ENCODE measurements at regions not wholly inside any gene's neighbourhood (a gene's known extent, or its start where the extent isn't known, plus 50 kb on each side); places are given as distances from the start of the nearest gene placed in this dataset.

DNA sequence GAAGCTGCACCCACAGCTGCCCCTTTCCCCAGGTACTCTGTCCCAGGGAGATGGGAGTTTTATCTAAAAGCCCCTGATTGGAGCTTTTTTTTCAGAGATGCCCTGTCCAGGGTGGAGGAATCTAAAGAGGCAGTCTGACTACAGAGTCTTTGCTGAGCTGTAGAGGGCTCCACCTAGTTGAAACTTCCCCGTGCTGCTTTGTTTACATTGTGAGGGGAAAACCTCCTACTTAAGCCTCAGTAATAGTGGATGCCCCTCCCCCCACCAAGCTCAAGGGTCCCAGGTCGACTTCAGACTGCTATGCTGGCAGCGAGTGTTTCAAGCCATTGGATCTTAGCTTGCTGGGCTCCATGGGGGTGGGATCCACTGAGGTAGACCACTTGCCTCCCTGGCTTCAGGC is 470.1 kb upstream of the LARGE1 start:
- no peak overlapping the region for H3K27ac ChIP-seq
- TF ChIP-seq, protein P1, sequence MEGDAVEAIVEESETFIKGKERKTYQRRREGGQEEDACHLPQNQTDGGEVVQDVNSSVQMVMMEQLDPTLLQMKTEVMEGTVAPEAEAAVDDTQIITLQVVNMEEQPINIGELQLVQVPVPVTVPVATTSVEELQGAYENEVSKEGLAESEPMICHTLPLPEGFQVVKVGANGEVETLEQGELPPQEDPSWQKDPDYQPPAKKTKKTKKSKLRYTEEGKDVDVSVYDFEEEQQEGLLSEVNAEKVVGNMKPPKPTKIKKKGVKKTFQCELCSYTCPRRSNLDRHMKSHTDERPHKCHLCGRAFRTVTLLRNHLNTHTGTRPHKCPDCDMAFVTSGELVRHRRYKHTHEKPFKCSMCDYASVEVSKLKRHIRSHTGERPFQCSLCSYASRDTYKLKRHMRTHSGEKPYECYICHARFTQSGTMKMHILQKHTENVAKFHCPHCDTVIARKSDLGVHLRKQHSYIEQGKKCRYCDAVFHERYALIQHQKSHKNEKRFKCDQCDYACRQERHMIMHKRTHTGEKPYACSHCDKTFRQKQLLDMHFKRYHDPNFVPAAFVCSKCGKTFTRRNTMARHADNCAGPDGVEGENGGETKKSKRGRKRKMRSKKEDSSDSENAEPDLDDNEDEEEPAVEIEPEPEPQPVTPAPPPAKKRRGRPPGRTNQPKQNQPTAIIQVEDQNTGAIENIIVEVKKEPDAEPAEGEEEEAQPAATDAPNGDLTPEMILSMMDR (IDR thresholded peaks at IDR 0.05): no peak
- TF ChIP-seq POLR2A (IDR thresholded peaks at IDR 0.05): no peak
- TF ChIP-seq EP300 (IDR thresholded peaks at IDR 0.05; ENCODE audit: low read depth): no peak
- TF ChIP-seq POLR2AphosphoS5 (IDR thresholded peaks at IDR 0.05): no peak
- no peaks in the 10 kb centered on the region for H3K9me3 ChIP-seq
- in situ Hi-C loops (cut with MboI; ENCODE audit: low pct_ligation_motif_present in 1 of 4, low pct_unique_long_range_greater_than_20kb in 1 of 4, low sequenced_read_pairs in 3 of 4) (no loop called here), intact Hi-C loops (cut with DNase I; ENCODE audit: low total_unique reads) (no loop called here)
- 41% methylated on average over 3 of the region's 3 CpGs; no CpG with 5 or more reads in 1 of the 2 donors for WGBS, 2 donors (ENCODE audit: low coverage in 1 of 2)
- no peak overlapping the region for H3K4me3 ChIP-seq
- no peaks in the 10 kb centered on the region for H3K27me3 ChIP-seq
- DNase-seq: no peak
- H3K36me3 ChIP-seq: no peaks in the 10 kb centered on the region
- H3K4me1 ChIP-seq: no peaks in the 10 kb centered on the region

DNA sequence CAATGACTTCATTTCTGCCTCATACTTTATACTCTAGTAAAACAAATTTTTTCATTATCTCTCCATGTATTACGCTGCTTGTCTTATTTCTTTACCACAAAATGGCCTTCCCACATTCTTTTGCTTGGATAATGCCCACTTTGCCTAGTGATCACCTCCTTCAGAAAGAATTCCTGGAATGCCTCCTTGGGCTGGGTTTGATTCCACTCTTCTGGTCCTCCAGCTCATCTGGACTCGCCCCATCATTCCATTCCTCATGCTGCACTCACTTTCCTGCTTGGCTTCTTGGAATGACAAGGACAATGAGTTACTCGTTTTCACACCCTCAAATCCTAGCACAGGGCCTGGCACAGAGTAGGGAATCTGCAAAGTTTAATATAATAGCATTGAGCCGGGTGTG is 475.1 kb upstream of the LARGE1 start:
- TF ChIP-seq, protein P1 (IDR thresholded peaks at IDR 0.05): no peak
- TF ChIP-seq POLR2AphosphoS5 (IDR thresholded peaks at IDR 0.05): no peak
- TF ChIP-seq EP300 (IDR thresholded peaks at IDR 0.05; ENCODE audit: low read depth): no peak
- TF ChIP-seq POLR2A (IDR thresholded peaks at IDR 0.05): no peak
- Histone ChIP-seq H3K27me3 (no peaks in the 10 kb centered on the region), H3K36me3 (no peaks in the 10 kb centered on the region), H3K4me1 (no peaks in the 10 kb centered on the region), H3K9me3 (no peaks in the 10 kb centered on the region), H3K4me3 (no peak overlapping the region), H3K27ac (no peak overlapping the region)
- intact Hi-C loops (cut with DNase I; ENCODE audit: low total_unique reads): no loop called here
- in situ Hi-C loops (cut with MboI; ENCODE audit: low pct_ligation_motif_present in 1 of 4, low pct_unique_long_range_greater_than_20kb in 1 of 4, low sequenced_read_pairs in 3 of 4): no loop called here
- WGBS, 2 donors (ENCODE audit: low coverage in 1 of 2): 61 to 66% methylated on average over 2 to 4 of the region's 4 CpGs
- DNase-seq: no peak

DNA sequence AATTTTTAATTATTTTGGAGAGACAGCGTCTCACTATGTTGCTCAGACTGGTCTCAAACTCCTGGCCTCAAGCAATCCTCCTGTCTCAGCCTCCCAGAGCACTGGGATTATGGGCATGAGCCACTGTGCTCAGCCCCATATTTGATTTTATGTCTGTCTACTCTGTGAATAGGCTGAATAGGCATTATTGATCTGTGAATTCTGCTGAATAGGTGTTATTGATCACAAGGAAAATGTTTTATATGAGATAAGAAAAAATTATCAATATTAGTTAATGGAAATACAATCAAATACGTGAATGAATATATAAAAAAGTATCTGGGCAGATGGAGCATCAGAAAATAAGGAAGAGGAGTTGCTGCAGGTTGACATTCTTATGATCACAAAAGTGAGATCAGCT is 483.4 kb upstream of the LARGE1 start:
- Histone ChIP-seq H3K4me1 (no peaks in the 10 kb centered on the region), H3K36me3 (no peaks in the 10 kb centered on the region), H3K9me3 (no peaks in the 10 kb centered on the region), H3K4me3 (no peak overlapping the region), H3K27ac (no peak overlapping the region), H3K27me3 (no peaks in the 10 kb centered on the region)
- 50 to 68% methylated on average over 1 to 2 of the region's 2 CpGs for WGBS, 2 donors (ENCODE audit: low coverage in 1 of 2)
- intact Hi-C loops (cut with DNase I; ENCODE audit: low total_unique reads) (no loop called here), in situ Hi-C loops (cut with MboI; ENCODE audit: low pct_ligation_motif_present in 1 of 4, low pct_unique_long_range_greater_than_20kb in 1 of 4, low sequenced_read_pairs in 3 of 4) (loop anchor here in 3 of 4 donors (25.0 kb wide), 3 partner anchors 91 to 759 kb away; no protein-coding TSS in a partner anchor)
- TF ChIP-seq POLR2AphosphoS5 (IDR thresholded peaks at IDR 0.05) (no peak), POLR2A (IDR thresholded peaks at IDR 0.05) (no peak), EP300 (IDR thresholded peaks at IDR 0.05; ENCODE audit: low read depth) (no peak)
- TF ChIP-seq, protein P1 (IDR thresholded peaks at IDR 0.05): no peak
- DNase-seq: no peak

DNA sequence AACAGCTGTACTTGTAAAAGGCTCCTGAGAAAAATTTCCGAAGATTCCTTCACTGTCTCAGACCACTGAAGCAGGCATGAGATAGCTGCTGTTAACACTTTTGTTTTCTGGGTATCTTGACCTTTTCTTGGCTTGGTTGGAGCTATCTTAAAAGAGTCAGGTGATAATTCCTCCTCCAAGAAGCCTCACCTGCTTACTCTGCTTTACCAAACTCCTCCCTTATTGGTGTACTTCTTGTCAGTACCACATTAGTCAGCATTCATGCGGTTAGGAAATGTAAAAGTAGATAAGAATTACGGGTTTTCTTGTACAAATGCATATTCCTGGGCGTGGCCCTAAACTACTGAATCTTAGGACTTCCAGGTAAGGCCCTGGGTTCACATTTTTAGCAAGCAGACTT is 489.8 kb upstream of the LARGE1 start:
- no peaks in the 10 kb centered on the region for H3K9me3 ChIP-seq
- H3K27me3 ChIP-seq: no peaks in the 10 kb centered on the region
- intact Hi-C loops (cut with DNase I; ENCODE audit: low total_unique reads) (no loop called here), in situ Hi-C loops (cut with MboI; ENCODE audit: low pct_ligation_motif_present in 1 of 4, low pct_unique_long_range_greater_than_20kb in 1 of 4, low sequenced_read_pairs in 3 of 4) (loop anchor here (10.0 to 25.0 kb wide), 5 partner anchors 98 to 752 kb away; no protein-coding TSS in a partner anchor)
- H3K27ac ChIP-seq: no peak overlapping the region
- 33 to 40% methylated on average over 4 of the region's 4 CpGs for WGBS, 2 donors (ENCODE audit: low coverage in 1 of 2)
- no peaks in the 10 kb centered on the region for H3K4me1 ChIP-seq
- H3K4me3 ChIP-seq: no peak overlapping the region
- H3K36me3 ChIP-seq: no peaks in the 10 kb centered on the region
- no peak for DNase-seq
- TF ChIP-seq POLR2AphosphoS5 (IDR thresholded peaks at IDR 0.05): no peak
- no peak for TF ChIP-seq EP300 (IDR thresholded peaks at IDR 0.05; ENCODE audit: low read depth)
- TF ChIP-seq POLR2A (IDR thresholded peaks at IDR 0.05): no peak
